Tongue (tissue), 1 donor: ENCODE measurements at regions not wholly inside any gene's neighbourhood (a gene's known extent, or its start where the extent isn't known, plus 50 kb on each side); places are given as distances from the start of the nearest gene placed in this dataset.
"Not testable (repeated sequence)": the region's sequence is repeated elsewhere in the genome, so short reads cannot be mapped to it uniquely, and the experiment has no call there.

Experiments used
- DNase-seq: peaks from one replicate; pipeline ENCODE4 v3.0.0-alpha.2; 2015

- no peak for DNase-seq
Observed at GRCh38 chr11:57871231-57871630, 109.6 kb downstream of the CTNND1 start.

- DNase-seq, result no peak
Observed at GRCh38 chr11:57873196-57873911, 111.8 kb downstream of the CTNND1 start.

- peak; percentile 2 for DNase-seq
Observed at GRCh38 chr11:57874981-57875380, 113.4 kb downstream of the CTNND1 start.

- DNase-seq, result no peak
Observed at GRCh38 chr11:57881647-57882046, 120.0 kb downstream of the CTNND1 start.

- no peak for DNase-seq
Observed at GRCh38 chr11:57883630-57884029, 122.0 kb downstream of the CTNND1 start.

GRCh38 chr11:57885298-57886050 lies 123.9 kb downstream of the CTNND1 start:
- DNase-seq, result peak; percentile 29

- no peak for DNase-seq
Observed at GRCh38 chr11:57888386-57888785, 126.8 kb downstream of the CTNND1 start.

GRCh38 chr11:57890521-57890920 lies 128.9 kb downstream of the CTNND1 start:
- DNase-seq, result no peak

GRCh38 chr11:57893200-57893599 lies 130.5 kb upstream of the OR9Q1 start:
- DNase-seq, result not testable (repeated sequence)

- no peak for DNase-seq
Observed at GRCh38 chr11:57896361-57897145, 127.1 kb upstream of the OR9Q1 start.

- DNase-seq, result no peak
Observed at GRCh38 chr11:57899378-57899777, 124.3 kb upstream of the OR9Q1 start.

- DNase-seq, result no peak
Observed at GRCh38 chr11:57900320-57900719, 123.4 kb upstream of the OR9Q1 start.

- no peak for DNase-seq
Observed at GRCh38 chr11:57901278-57901677, 122.4 kb upstream of the OR9Q1 start.

GRCh38 chr11:57901756-57902155 lies 121.9 kb upstream of the OR9Q1 start:
- no peak for DNase-seq

GRCh38 chr11:57903011-57903410 lies 120.7 kb upstream of the OR9Q1 start:
- DNase-seq, result no peak

GRCh38 chr11:57903441-57904123 lies 120.1 kb upstream of the OR9Q1 start:
- DNase-seq, result peak; percentile 2

- DNase-seq, result no peak
Observed at GRCh38 chr11:57904376-57904775, 119.3 kb upstream of the OR9Q1 start.

- DNase-seq, result no peak
Observed at GRCh38 chr11:57905439-57905838, 118.2 kb upstream of the OR9Q1 start.

- DNase-seq, result not testable (repeated sequence)
Observed at GRCh38 chr11:57908399-57908798, 115.3 kb upstream of the OR9Q1 start.

- DNase-seq, result not testable (repeated sequence)
Observed at GRCh38 chr11:57911522-57911921, 112.2 kb upstream of the OR9Q1 start.

GRCh38 chr11:57913715-57914704 lies 109.7 kb upstream of the OR9Q1 start:
- DNase-seq, result no peak
